LNCaP clone FGC (cell line): ENCODE measurements at regions not wholly inside any gene's neighbourhood (a gene's known extent, or its start where the extent isn't known, plus 50 kb on each side); places are given as distances from the start of the nearest gene placed in this dataset.

Experiments
- DNase-seq: peaks from one replicate; pipeline ENCODE4 v3.0.0-alpha.2; 2011; ENCODE audit warnings: low read depth
- H3K4me3 ChIP-seq: 2 replicates; pipeline ENCODE4 v1.5.1; 2011; ENCODE audit warnings: mild to moderate bottlenecking, low read depth, low read length, control low read depth
- CTCF ChIP-seq: IDR thresholded peaks from 2 replicates; pipeline ENCODE4 v1.5.1; 2012; ENCODE audit warnings: mild to moderate bottlenecking; ENCODE audit not compliant: control insufficient read depth, insufficient read depth; ENCODE audit errors: extremely low read depth

DNA sequence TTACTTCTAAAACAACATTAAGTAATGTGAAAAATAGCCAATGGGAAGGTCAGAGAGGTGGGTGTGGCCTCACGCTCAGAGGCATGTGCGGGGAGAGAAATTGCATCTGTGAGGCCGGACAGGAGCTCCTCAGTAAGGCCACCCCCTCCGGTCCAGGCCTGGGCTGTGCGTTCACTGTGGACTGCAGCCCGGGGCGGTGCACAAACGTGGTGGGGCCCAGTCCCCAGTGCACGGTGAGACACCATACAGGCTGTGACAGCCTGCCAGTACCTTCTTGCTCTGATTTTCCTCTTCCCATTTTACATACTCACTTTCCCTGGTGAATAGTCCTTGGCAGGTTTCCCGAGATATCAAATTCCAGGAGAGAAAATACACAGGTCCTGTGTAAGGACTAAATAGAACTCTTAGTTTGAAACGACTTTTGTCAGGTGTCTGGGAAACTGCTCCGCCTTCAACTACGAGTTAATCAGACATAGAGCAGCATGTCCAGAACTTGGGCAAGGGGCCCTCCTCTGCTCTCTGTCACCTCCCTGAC is 174.1 kb upstream of the MKI67 start:
- DNase-seq = no peak
- TF ChIP-seq CTCF = no peak
- no peak overlapping the region for H3K4me3 ChIP-seq

- no peak for TF ChIP-seq CTCF
- no peak for DNase-seq
- no peak overlapping the region for H3K4me3 ChIP-seq
Measured at GRCh38 chr10:128301051-128301450, 174.8 kb upstream of the MKI67 start.

DNA sequence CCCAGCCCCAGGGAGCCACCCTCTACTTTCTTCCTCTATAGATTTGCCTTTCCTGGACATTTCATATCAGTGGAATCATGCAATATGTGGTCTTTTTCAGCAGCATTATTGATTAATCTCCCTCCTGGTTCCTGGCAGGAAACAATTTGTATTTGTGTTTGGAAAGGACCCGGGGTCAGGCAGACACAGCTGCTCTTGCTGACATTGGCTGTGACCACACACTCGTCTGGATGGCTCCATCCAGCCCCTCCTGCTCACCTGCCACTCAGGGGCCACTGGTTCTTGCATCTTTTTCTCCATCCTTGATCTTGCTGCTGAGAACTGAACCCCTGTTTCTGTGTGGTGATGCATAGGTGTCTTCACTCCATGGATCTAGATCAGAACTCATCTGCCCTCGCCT is 176.6 kb upstream of the MKI67 start:
- no peak overlapping the region for H3K4me3 ChIP-seq
- TF ChIP-seq CTCF = no peak
- DNase-seq = no peak

DNA sequence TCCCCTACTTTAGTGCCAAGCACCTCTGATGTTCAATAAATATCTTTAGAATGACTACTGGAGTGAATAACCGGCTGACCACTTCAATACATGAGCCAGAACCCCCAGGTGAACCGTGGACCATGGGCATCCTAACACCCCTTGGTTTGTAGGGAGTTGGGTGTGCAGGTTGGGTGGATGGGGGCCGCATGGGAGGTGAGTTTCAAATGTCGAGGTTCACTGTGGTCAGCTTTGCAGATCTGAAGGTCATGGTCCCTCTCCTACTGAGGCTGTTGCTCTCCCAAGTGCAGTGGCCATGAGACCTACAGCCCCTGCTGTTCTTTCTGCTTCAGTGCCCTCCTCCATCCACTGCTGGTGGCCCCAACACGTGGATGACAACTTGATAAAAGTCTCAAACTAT is 178.0 kb upstream of the MKI67 start:
- DNase-seq = no peak
- H3K4me3 ChIP-seq = no peak overlapping the region
- no peak for TF ChIP-seq CTCF

DNA sequence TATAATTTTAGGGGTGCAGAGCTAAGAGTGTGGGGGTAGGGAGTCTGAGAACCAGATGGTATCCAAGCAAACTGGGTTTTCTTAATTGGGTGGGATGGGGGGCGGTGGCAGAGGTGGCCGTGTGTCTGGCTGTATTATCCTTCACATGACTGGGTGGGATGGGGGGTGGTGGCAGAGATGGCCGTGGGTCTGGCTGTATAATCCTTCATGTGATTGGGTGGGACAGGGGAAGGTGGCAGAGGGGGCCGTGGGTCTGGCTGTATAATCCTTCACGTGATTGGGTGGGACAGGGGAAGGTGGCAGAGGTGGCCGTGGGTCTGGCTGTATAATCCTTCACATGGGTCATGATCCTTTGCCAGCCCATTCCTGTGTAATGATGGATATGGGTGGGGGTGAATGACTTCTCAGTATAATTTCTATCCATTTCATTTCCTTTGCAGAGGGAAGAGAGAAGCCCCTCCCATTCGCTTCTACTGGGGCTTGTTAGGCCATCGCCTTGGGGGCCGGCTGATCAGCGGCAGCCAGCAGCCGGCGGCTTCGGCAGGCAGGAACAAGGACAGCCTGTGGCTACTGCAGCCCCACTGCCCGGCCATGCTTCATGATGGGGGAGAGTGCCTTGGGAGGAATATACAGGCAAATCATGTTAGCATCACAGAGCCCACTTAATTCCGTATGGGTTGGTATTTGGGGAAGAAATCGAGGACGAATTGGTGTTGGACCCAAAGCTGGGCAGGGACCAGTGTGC is 179.6 kb upstream of the MKI67 start:
- H3K4me3 ChIP-seq = no peak overlapping the region
- DNase-seq = no peak
- TF ChIP-seq CTCF = no peak

- DNase-seq = no peak
- H3K4me3 ChIP-seq = no peak overlapping the region
- no peak for TF ChIP-seq CTCF
Measured at GRCh38 chr10:128306535-128306934, 180.3 kb upstream of the MKI67 start.

DNA sequence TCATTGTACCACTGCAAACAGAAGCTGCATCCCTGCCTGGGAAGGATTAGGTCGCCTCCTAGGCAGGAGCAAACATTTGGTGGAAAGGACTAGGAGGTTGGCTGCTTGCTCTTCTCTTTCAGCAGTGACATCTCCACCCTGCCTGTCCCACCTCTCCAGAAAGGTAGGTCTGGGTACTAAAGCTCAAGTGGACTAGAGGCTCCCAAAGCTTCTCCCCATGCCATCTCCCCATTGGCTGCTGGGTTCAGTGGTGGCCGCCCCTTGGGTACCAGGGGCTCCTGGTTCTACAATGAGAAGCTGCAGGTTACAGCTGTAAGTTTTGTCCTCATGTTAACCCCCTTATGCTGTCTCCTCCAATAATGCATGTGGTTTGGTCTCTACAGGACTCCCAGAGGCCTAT is 180.7 kb upstream of the MKI67 start:
- TF ChIP-seq CTCF = no peak
- H3K4me3 ChIP-seq = no peak overlapping the region
- DNase-seq = no peak
